Body of pancreas (tissue), 4 donors: ENCODE measurements at regions not wholly inside any gene's neighbourhood (a gene's known extent, or its start where the extent isn't known, plus 50 kb on each side); places are given as distances from the start of the nearest gene placed in this dataset.

Experiments used
- ATAC-seq: fragments of 150-250 bp; one replicate; pipeline ENCODE4 v1.9.1; 2016
- DNase-seq, 4 donors: peaks; one replicate each; pipeline ENCODE4 v3.0.0-alpha.2; 2019
- H3K27ac ChIP-seq, 4 donors: fragments of 200-600 bp; sonication (generic); 1 replicate in 3 of 4; 2 replicates in 1 of 4; pipeline versions ENCODE4 v1.5.1 to v1.6.1; 2016 to 2019; ENCODE audit warnings: mild to moderate bottlenecking in 1 of 4, mixed read lengths in 1 of 4, moderate library complexity in 1 of 4
- H3K27me3 ChIP-seq, 2 donors: fragments of 200-600 bp; sonication (generic); one replicate each; pipeline ENCODE4 v1.6.0; 2016; ENCODE audit warnings: mild to moderate bottlenecking in 1 of 2
- H3K36me3 ChIP-seq, 2 donors: fragments of 200-600 bp; sonication (generic); replicated peaks in 1 of 2; 2 replicates each; pipeline ENCODE4 v1.5.1; 2016; ENCODE audit warnings: low read depth in 2 of 2; ENCODE audit not compliant: insufficient read depth in 1 of 2
- H3K4me1 ChIP-seq: fragments of 200-600 bp; sonication (generic); one replicate; pipeline ENCODE4 v1.6.0; 2016
- H3K4me3 ChIP-seq, 2 donors: fragments of 200-600 bp; sonication (generic); 1 replicate in 1 of 2; 2 replicates in 1 of 2; pipeline ENCODE4 v1.5.1; 2016 to 2019
- H3K9me3 ChIP-seq, 3 donors: fragments of 200-600 bp; sonication (generic); 1 replicate in 2 of 3; 2 replicates in 1 of 3; pipeline ENCODE4 v1.5.1; 2016
- CTCF ChIP-seq, 7 experiments: fragments of 450-650 bp in 4 of 7; fragments of 200-600 bp in 3 of 7; sonication (generic) in 3 of 7; IDR thresholded peaks; one replicate each; pipeline ENCODE4 v1.5.1; 2016 to 2019; ENCODE audit warnings: antibody characterized with exemption in 7 of 7
- POLR2A ChIP-seq, 3 donors: fragments of 450-650 bp; IDR thresholded peaks; one replicate each; pipeline ENCODE4 v1.6.1; 2016; ENCODE audit warnings: antibody characterized with exemption in 3 of 3, mild to moderate bottlenecking in 2 of 3
- WGBS, 2 donors: methylation state at CpG; one replicate each; pipeline ENCODE4 v1.1.5; 2017; 5-methylcytosine and 5-hydroxymethylcytosine counted together
- intact Hi-C: fragments of 100-400 bp; cut with DNase I; formaldehyde crosslinking; loops from one replicate; pipeline ENCODE4 v1.15.1; 2023

GRCh38 chr22:48929276-48929790 is 898.3 kb downstream of the BRD1 start:
- no peak for DNase-seq
- TF ChIP-seq POLR2A (IDR thresholded peaks at IDR 0.05), result no peak
- TF ChIP-seq CTCF (IDR thresholded peaks at IDR 0.05), result no peak
- 50 to 63% methylated on average over 7 to 10 of the region's 10 CpGs for WGBS, 2 donors

GRCh38 chr22:48927591-48927990 is 900.1 kb downstream of the BRD1 start:
- TF ChIP-seq POLR2A (IDR thresholded peaks at IDR 0.05) (no peak), CTCF (IDR thresholded peaks at IDR 0.05) (no peak)
- WGBS, 2 donors, result 70 to 73% methylated on average over 13 of the region's 13 CpGs

More at GRCh38 chr22:48929276-48929790, 898.3 kb downstream of the BRD1 start:
- Histone ChIP-seq H3K27ac (no peak overlapping the region), H3K36me3 (no peaks in the 10 kb centered on the region), H3K27me3 (no peaks in the 10 kb centered on the region), H3K4me1 (no peaks in the 10 kb centered on the region), H3K4me3 (no peak overlapping the region), H3K9me3 (no peaks in the 10 kb centered on the region)
- intact Hi-C loops, result no loop called here
- ATAC-seq, result no peak

GRCh38 chr22:48926643-48927042 is 901.0 kb downstream of the BRD1 start:
- H3K4me1 ChIP-seq, result no peaks in the 10 kb centered on the region
- no peaks in the 10 kb centered on the region for H3K9me3 ChIP-seq
- TF ChIP-seq POLR2A (IDR thresholded peaks at IDR 0.05), result no peak
- no peak for TF ChIP-seq CTCF (IDR thresholded peaks at IDR 0.05)
- no peak overlapping the region for H3K27ac ChIP-seq
- ATAC-seq, result no peak
- H3K4me3 ChIP-seq, result no peak overlapping the region
- intact Hi-C loops, result no loop called here
- DNase-seq, result no peak
- WGBS, 2 donors, result 33 to 44% methylated on average over 5 to 11 of the region's 11 CpGs
- H3K27me3 ChIP-seq, result no peaks in the 10 kb centered on the region
- H3K36me3 ChIP-seq, result no peaks in the 10 kb centered on the region

More at GRCh38 chr22:48927591-48927990, 900.1 kb downstream of the BRD1 start:
- Histone ChIP-seq H3K9me3 (no peaks in the 10 kb centered on the region), H3K27ac (no peak overlapping the region), H3K36me3 (no peaks in the 10 kb centered on the region), H3K4me3 (no peak overlapping the region), H3K4me1 (no peaks in the 10 kb centered on the region), H3K27me3 (no peaks in the 10 kb centered on the region)
- DNase-seq (no peak), ATAC-seq (no peak)
- intact Hi-C loops, result no loop called here

GRCh38 chr22:48926136-48926535 is 901.5 kb downstream of the BRD1 start:
- no peaks in the 10 kb centered on the region for H3K36me3 ChIP-seq
- H3K27me3 ChIP-seq, result no peaks in the 10 kb centered on the region
- intact Hi-C loops, result no loop called here
- H3K4me3 ChIP-seq, result no peak overlapping the region
- DNase-seq (no peak), ATAC-seq (no peak)
- 68 to 80% methylated on average over 3 of the region's 3 CpGs for WGBS, 2 donors
- H3K27ac ChIP-seq, result no peak overlapping the region
- no peaks in the 10 kb centered on the region for H3K4me1 ChIP-seq
- no peaks in the 10 kb centered on the region for H3K9me3 ChIP-seq
- TF ChIP-seq POLR2A (IDR thresholded peaks at IDR 0.05), result no peak
- TF ChIP-seq CTCF (IDR thresholded peaks at IDR 0.05), result no peak

- Histone ChIP-seq H3K27ac (no peak overlapping the region), H3K27me3 (no peaks in the 10 kb centered on the region), H3K4me1 (no peaks in the 10 kb centered on the region), H3K4me3 (no peak overlapping the region), H3K36me3 (no peaks in the 10 kb centered on the region), H3K9me3 (no peaks in the 10 kb centered on the region)
- TF ChIP-seq CTCF (IDR thresholded peaks at IDR 0.05), result no peak
- 51 to 70% methylated on average over 5 of the region's 5 CpGs for WGBS, 2 donors
- ATAC-seq, result no peak
- no peak for DNase-seq
- intact Hi-C loops, result no loop called here
Observed at GRCh38 chr22:48925450-48925849, 902.2 kb downstream of the BRD1 start.
